ENCODE measurements at regions not wholly inside any gene's neighbourhood (a gene's known extent, or its start where the extent isn't known, plus 50 kb on each side); places are given as distances from the start of the nearest gene placed in this dataset.

DNA sequence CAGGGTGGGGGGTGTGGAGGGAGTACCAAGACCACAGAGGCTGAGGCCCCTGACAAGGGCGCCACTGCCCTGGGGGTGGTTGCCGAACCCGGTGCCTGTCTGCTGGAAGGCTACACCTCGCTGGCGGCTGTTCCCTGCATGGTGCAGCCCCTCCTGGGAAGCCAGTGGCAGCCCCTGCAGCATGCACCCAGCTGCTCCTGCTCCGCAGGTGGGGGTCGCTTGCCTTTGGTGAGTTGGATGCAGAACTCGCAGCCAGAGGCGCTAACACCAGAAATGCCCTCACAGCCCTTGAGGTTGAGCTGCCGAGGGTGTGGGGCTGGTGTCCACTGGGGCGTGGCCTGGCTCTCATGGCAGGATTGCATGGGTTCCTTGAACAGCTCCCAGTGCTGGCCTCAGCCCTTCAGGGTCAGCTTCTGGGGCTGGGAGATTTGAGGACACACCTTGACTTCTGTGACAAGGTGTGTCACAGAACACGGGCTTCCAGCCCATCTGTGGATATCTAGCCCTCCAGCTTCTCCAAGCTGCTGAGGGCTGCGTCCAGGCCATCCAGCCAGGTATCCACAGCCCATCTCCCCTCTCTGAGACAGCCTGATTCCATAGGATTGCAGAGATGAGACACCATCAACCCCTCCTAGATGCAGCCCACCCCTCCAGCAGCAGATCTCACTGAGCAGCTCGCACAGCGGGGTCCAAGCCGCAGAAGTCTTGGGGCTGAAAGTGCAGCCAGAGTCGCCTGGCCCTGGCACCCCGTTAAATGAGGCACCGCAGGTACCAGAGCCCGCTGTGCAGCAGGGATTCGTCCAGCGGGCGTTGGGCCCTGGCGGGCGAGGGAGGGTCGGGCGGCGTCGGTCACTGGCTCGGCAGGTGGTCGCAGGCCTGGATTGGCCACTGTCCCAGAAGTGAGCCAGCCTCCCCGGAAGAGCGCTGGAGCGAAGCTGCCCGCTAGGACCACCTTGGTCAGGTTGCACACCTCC, 586.3 kb downstream of the KCNJ18 start:
- Histone ChIP-seq H3K27ac (ENCODE audit: low read depth, low read length) (no peak overlapping the region), H3K4me1 (ENCODE audit: control insufficient read depth in 1 of 2, insufficient read depth in 2 of 2, low read length in 2 of 2) (no peaks in the 10 kb centered on the region), H3K79me2 (ENCODE audit: insufficient read depth, low read length) (no peaks in the 10 kb centered on the region), H3K9me2 (ENCODE audit: insufficient read depth) (no peaks in the 10 kb centered on the region), H3K36me3 (ENCODE audit: control insufficient read depth in 1 of 2, insufficient read depth in 2 of 2, low read length in 2 of 2) (no peaks in the 10 kb centered on the region), H3K4me2 (ENCODE audit: low read length) (no peak overlapping the region), H3K9ac (ENCODE audit: low read length) (no peak overlapping the region), H3K27me3 (ENCODE audit: insufficient read depth, low read length) (no peaks in the 10 kb centered on the region), H3K4me3 (replicated peaks in 1 of 2; ENCODE audit: low read depth in 1 of 2, low read length in 2 of 2) (no peak overlapping the region), H3K9me3 (ENCODE audit: control insufficient read depth in 1 of 2, insufficient read depth in 1 of 2, low read depth in 1 of 2, low read length in 2 of 2) (peaks cover 3 to 5% of the 10 kb centered on the region in 2 experiments; a peak in 2 of 4 replicates), H2AFZ (ENCODE audit: low read depth, low read length, poor library complexity, severe bottlenecking) (no peak overlapping the region), H4K20me1 (ENCODE audit: insufficient read depth) (no peaks in the 10 kb centered on the region)
- intact Hi-C loops (cut with micrococcal nuclease) = no loop called here
- ATAC-seq (no peak), DNase-seq (ENCODE audit: low read depth, low spot score) (no peak)
- no TSS peak for BruUV-seq (replicated peaks)
- ChIA-PET POLR2A (no interaction called here), RAD21 (ENCODE audit: low non-redundant PET in 1 of 2, low total read pairs in 2 of 2, uncharacterized antibody in 2 of 2, unreplicated experiment in 2 of 2) (no interaction called here), CTCF (no interaction called here)
- TF ChIP-seq ZNF274 (IDR thresholded peaks at IDR 0.05; ENCODE audit: low read depth, low read length) (no peak), EZH2phosphoT487 (IDR thresholded peaks at IDR 0.05; ENCODE audit: borderline replicate concordance) (no peak), POLR2A (IDR thresholded peaks at IDR 0.05; ENCODE audit: borderline replicate concordance, extremely low read depth, insufficient read depth, insufficient read length) (no peak), YY1 (IDR thresholded peaks at IDR 0.05; ENCODE audit: extremely low read depth, insufficient replicate concordance, low read depth, low read length) (no peak), ZFX (IDR thresholded peaks at IDR 0.05) (no peak), FOSL1 (IDR thresholded peaks at IDR 0.05; ENCODE audit: low read depth) (no peak), SIN3A (IDR thresholded peaks at IDR 0.05; ENCODE audit: low read depth) (no peak)

DNA sequence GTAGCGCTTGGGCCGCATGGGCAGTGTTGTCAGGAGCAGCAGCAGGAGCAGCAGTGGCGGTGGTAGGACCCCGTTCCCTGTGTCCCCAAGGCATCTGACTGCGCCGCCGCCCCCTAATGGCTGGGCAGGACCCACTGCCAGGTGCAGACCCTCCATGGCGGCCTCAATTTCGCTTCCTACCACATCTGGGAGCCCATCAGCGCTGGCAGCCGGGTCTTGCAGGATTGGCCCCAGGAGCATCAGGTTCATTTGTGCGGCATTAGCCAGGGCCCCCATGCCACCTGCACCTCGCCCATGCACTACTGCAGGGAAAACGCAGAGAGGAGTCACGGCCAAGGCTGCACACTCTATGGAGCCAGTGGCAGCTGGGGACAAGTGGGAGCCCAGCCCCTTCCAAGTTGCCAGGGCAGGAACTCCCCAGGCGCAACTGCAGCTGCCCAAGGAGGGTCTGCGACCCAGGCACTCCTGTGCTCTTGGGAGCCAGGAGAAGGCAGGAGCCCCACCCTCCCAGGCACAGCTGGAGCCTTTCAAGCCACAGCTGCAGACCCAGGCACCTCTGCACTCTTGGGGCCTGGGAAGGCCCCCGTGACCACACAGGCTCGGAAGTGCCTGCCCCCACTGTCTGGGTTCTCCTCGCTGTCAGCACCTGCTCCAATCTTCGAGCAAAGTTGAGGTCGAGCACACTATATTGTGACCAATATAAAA, 594.2 kb downstream of the KCNJ18 start:
- H3K79me2 ChIP-seq (ENCODE audit: insufficient read depth, low read length) = no peaks in the 10 kb centered on the region
- ATAC-seq = no peak
- H3K9me3 ChIP-seq (ENCODE audit: control insufficient read depth in 1 of 2, insufficient read depth in 1 of 2, low read depth in 1 of 2, low read length in 2 of 2) = peaks cover 0 to 12% of the 10 kb centered on the region in 2 experiments; a peak in 2 of 4 replicates
- no peak overlapping the region for H3K4me2 ChIP-seq (ENCODE audit: low read length)
- no peak for TF ChIP-seq RAD21 (IDR thresholded peaks at IDR 0.05; ENCODE audit: low read depth)
- TF ChIP-seq, protein P1, sequence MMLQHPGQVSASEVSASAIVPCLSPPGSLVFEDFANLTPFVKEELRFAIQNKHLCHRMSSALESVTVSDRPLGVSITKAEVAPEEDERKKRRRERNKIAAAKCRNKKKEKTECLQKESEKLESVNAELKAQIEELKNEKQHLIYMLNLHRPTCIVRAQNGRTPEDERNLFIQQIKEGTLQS (IDR thresholded peaks at IDR 0.05) = no peak
- TF ChIP-seq SRF (IDR thresholded peaks at IDR 0.05; ENCODE audit: low read depth) = no peak
- no peak for TF ChIP-seq SP1 (IDR thresholded peaks at IDR 0.05; ENCODE audit: low read depth)
- no peak for TF ChIP-seq EZH2phosphoT487 (IDR thresholded peaks at IDR 0.05; ENCODE audit: borderline replicate concordance)
- no peak for TF ChIP-seq TCF7L2 (IDR thresholded peaks at IDR 0.05; ENCODE audit: borderline replicate concordance, extremely low read depth, insufficient read depth, insufficient read length)
- no peak for TF ChIP-seq CBX3 (IDR thresholded peaks at IDR 0.05; ENCODE audit: low read depth)
- TF ChIP-seq ELF1 (IDR thresholded peaks at IDR 0.05; ENCODE audit: borderline replicate concordance, low read depth) = no peak
- TF ChIP-seq CEBPB (IDR thresholded peaks at IDR 0.05; ENCODE audit: low read depth) = no peak
- no peak for TF ChIP-seq JUND (IDR thresholded peaks at IDR 0.05)
- TF ChIP-seq ZFX (IDR thresholded peaks at IDR 0.05) = no peak
- no peak for TF ChIP-seq EGR1 (IDR thresholded peaks at IDR 0.05; ENCODE audit: low read depth)
- TF ChIP-seq, protein P2, sequence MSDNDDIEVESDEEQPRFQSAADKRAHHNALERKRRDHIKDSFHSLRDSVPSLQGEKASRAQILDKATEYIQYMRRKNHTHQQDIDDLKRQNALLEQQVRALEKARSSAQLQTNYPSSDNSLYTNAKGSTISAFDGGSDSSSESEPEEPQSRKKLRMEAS (IDR thresholded peaks at IDR 0.05) = no peak
- no peak for TF ChIP-seq EZH2 (IDR thresholded peaks at IDR 0.05)
- no peak for TF ChIP-seq SIN3A (IDR thresholded peaks at IDR 0.05; ENCODE audit: low read depth)
- no peak for TF ChIP-seq POLR2AphosphoS5 (IDR thresholded peaks at IDR 0.05; ENCODE audit: low read depth, low read length)
- no peak for TF ChIP-seq FOSL1 (IDR thresholded peaks at IDR 0.05; ENCODE audit: low read depth)
- no peaks in the 10 kb centered on the region for H3K27me3 ChIP-seq (ENCODE audit: insufficient read depth, low read length)
- H3K36me3 ChIP-seq (ENCODE audit: control insufficient read depth in 1 of 2, insufficient read depth in 2 of 2, low read length in 2 of 2) = no peaks in the 10 kb centered on the region
- H3K4me3 ChIP-seq (replicated peaks in 1 of 2; ENCODE audit: low read depth in 1 of 2, low read length in 2 of 2) = no peak overlapping the region
- BruUV-seq (replicated peaks) = no TSS peak
- RAD21 ChIA-PET (ENCODE audit: low non-redundant PET in 1 of 2, low total read pairs in 2 of 2, uncharacterized antibody in 2 of 2, unreplicated experiment in 2 of 2) = no interaction called here
- no peaks in the 10 kb centered on the region for H4K20me1 ChIP-seq (ENCODE audit: insufficient read depth)
- DNase-seq (ENCODE audit: low read depth, low spot score) = no peak
- H3K27ac ChIP-seq (ENCODE audit: low read depth, low read length) = no peak overlapping the region
- POLR2A ChIA-PET = no interaction called here
- H2AFZ ChIP-seq (ENCODE audit: low read depth, low read length, poor library complexity, severe bottlenecking) = no peak overlapping the region
- CTCF ChIA-PET = no interaction called here
- H3K4me1 ChIP-seq (ENCODE audit: control insufficient read depth in 1 of 2, insufficient read depth in 2 of 2, low read length in 2 of 2) = no peaks in the 10 kb centered on the region
- intact Hi-C loops (cut with micrococcal nuclease) = no loop called here
- H3K9ac ChIP-seq (ENCODE audit: low read length) = no peak overlapping the region
- H3K9me2 ChIP-seq (ENCODE audit: insufficient read depth) = no peaks in the 10 kb centered on the region

Data from HCT116 (cell line).